HepG2 (cell line): ENCODE measurements at regions not wholly inside any gene's neighbourhood (a gene's known extent, or its start where the extent isn't known, plus 50 kb on each side); places are given as distances from the start of the nearest gene placed in this dataset.

Experiments used
- ATAC-seq: fragments of 200-7000 bp; cut with Tn5 transposase; 3 replicates; pipeline ENCODE4 v1.9.1; 2020; ENCODE audit warnings: mild to moderate bottlenecking, moderate library complexity
- BruUV-seq: library from RNA; stranded (reverse); fragments of 400-500 nt; replicated peaks from 2 replicates; lab custom pipeline; 2021; lab: Mats Ljungman, UMichigan
- CTCF ChIA-PET: fragments of 300-600 bp; formaldehyde crosslinking; extraction: SDS; loops from one replicate; lab custom pipeline; 2021; ENCODE audit warnings: low total read pairs, inconsistent platforms, low intra/inter-chr PET ratio; lab: Yijun Ruan, JAX
- POLR2A ChIA-PET: fragments of 350-600 bp; sonication (Branson Sonifier 250); formaldehyde crosslinking; loops from one replicate; lab custom pipeline; 2020; ENCODE audit warnings: antibody characterized with exemption, inconsistent platforms; lab: Yijun Ruan, JAX
- DNase-seq: peaks from one replicate; pipeline ENCODE4 v3.0.0-alpha.2; 2015; ENCODE audit warnings: low spot score
- FAIRE-seq: peaks from 3 replicates; lab custom pipeline; 2011; peaks lifted over from hg19 to GRCh38; lab: Jason Lieb, UNC
- H2AFZ ChIP-seq: one replicate; pipeline ENCODE4 v1.6.1; 2011; ENCODE audit warnings: low read length, inconsistent platforms
- H3K27ac ChIP-seq: fragments of 300-600 bp; 3 replicates; pipeline ENCODE4 v1.8.0; 2011; ENCODE audit warnings: mixed run types, mild to moderate bottlenecking, mixed read lengths, low read length, inconsistent platforms; ENCODE audit not compliant: insufficient read depth; ENCODE audit errors: extremely low read length
- H3K27me3 ChIP-seq, 2 experiments: fragments of 200-600 bp in 1 of 2; 2 replicates in 1 of 2; 3 replicates in 1 of 2; pipeline versions ENCODE4 v1.6.0 to v1.8.0; 2011; ENCODE audit warnings: low read length in 2 of 2, mild to moderate bottlenecking in 2 of 2, moderate library complexity in 2 of 2, inconsistent platforms in 1 of 2; ENCODE audit not compliant: insufficient read depth in 2 of 2, control insufficient read depth in 1 of 2
- H3K36me3 ChIP-seq, 2 experiments: fragments of 200-600 bp in 1 of 2; replicated peaks in 1 of 2; 2 replicates in 1 of 2; 3 replicates in 1 of 2; pipeline versions ENCODE4 v1.5.1 to v1.8.0; 2011; ENCODE audit warnings: low read length in 2 of 2, inconsistent platforms in 1 of 2; ENCODE audit not compliant: insufficient read depth in 2 of 2, control insufficient read depth in 1 of 2
- H3K4me1 ChIP-seq: 2 replicates; pipeline ENCODE4 v1.5.1; 2012; ENCODE audit warnings: low read length, inconsistent platforms; ENCODE audit not compliant: insufficient read depth
- H3K4me2 ChIP-seq: 2 replicates; pipeline ENCODE4 v1.6.0; 2011; ENCODE audit warnings: low read depth, low read length, inconsistent platforms
- H3K4me3 ChIP-seq, 3 experiments: fragments of 200-600 bp in 1 of 3; sonication (generic), shearing (Covaris generic) in 1 of 3; replicated peaks in 1 of 3; 2 replicates each; pipeline ENCODE4 v1.5.1; 2011 to 2016; ENCODE audit warnings: low read length in 3 of 3, inconsistent platforms in 2 of 3, low read depth in 2 of 3, mild to moderate bottlenecking in 2 of 3, control low read depth in 1 of 3, mixed read lengths in 1 of 3; ENCODE audit not compliant: insufficient read depth in 1 of 3
- H3K79me2 ChIP-seq: one replicate; pipeline ENCODE4 v1.6.1; 2011; ENCODE audit warnings: low read length, inconsistent platforms; ENCODE audit not compliant: insufficient read depth
- H3K9ac ChIP-seq: 2 replicates; pipeline ENCODE4 v1.6.0; 2011; ENCODE audit warnings: mild to moderate bottlenecking, low read depth, low read length, inconsistent platforms; ENCODE audit not compliant: insufficient read depth
- H3K9me3 ChIP-seq: 2 replicates; pipeline ENCODE4 v1.5.1; 2012; ENCODE audit warnings: mild to moderate bottlenecking, low read length
- H4K20me1 ChIP-seq: 2 replicates; pipeline ENCODE4 v1.6.0; 2011; ENCODE audit warnings: inconsistent platforms, mild to moderate bottlenecking, low read length, moderate library complexity; ENCODE audit not compliant: insufficient read depth
- FLYWCH1 ChIP-seq: sonication (generic); formaldehyde crosslinking; IDR thresholded peaks from 2 replicates; pipeline ENCODE4 v1.8.1; 2023; ENCODE audit warnings: mild to moderate bottlenecking, missing genetic modification reagents
- GATAD1 ChIP-seq: IDR thresholded peaks from 2 replicates; pipeline ENCODE4 v1.6.1; 2016; ENCODE audit warnings: missing genetic modification reagents, missing compliant biosample characterization
- GFI1 ChIP-seq: sonication (generic); formaldehyde crosslinking; IDR thresholded peaks from 2 replicates; pipeline ENCODE4 v1.5.0; 2020; ENCODE audit warnings: missing genetic modification reagents, mild to moderate bottlenecking, borderline replicate concordance
- KLF9 ChIP-seq: IDR thresholded peaks from 2 replicates; pipeline ENCODE4 v1.6.1; 2016; ENCODE audit warnings: low read depth
- MED1 ChIP-seq: sonication (generic); formaldehyde crosslinking; IDR thresholded peaks from 2 replicates; pipeline ENCODE4 v1.4.0; 2020; ENCODE audit warnings: missing genetic modification reagents
- MEIS1 ChIP-seq: sonication (generic); formaldehyde crosslinking; IDR thresholded peaks from 2 replicates; pipeline ENCODE4 v1.9.0; 2021; ENCODE audit warnings: mild to moderate bottlenecking, missing genetic modification reagents, moderate library complexity, borderline replicate concordance
- PHF8 ChIP-seq: sonication (generic); formaldehyde crosslinking; IDR thresholded peaks from 2 replicates; pipeline ENCODE4 v1.5.0; 2020; ENCODE audit warnings: missing genetic modification reagents
- RFX1 ChIP-seq: fragments of 450-650 bp; IDR thresholded peaks from 2 replicates; pipeline ENCODE4 v1.6.1; 2017
- RFXANK ChIP-seq: IDR thresholded peaks from 2 replicates; pipeline ENCODE4 v1.6.1; 2016
- TGIF2 ChIP-seq: IDR thresholded peaks from 2 replicates; pipeline ENCODE4 v1.6.1; 2016; ENCODE audit warnings: control low read depth, missing compliant biosample characterization
- TRAFD1 ChIP-seq: sonication (generic); formaldehyde crosslinking; IDR thresholded peaks from 2 replicates; pipeline ENCODE4 v1.5.1; 2020; ENCODE audit warnings: missing genetic modification reagents, mild to moderate bottlenecking, borderline replicate concordance
- ZFP37 ChIP-seq: sonication (generic); formaldehyde crosslinking; IDR thresholded peaks from 2 replicates; pipeline ENCODE4 v1.4.0; 2020; ENCODE audit warnings: missing genetic modification reagents, borderline replicate concordance
- ZFX ChIP-seq: sonication (generic); formaldehyde crosslinking; IDR thresholded peaks from 2 replicates; pipeline ENCODE4 v1.4.0; 2020; ENCODE audit warnings: mild to moderate bottlenecking, low read depth, missing genetic modification reagents, moderate library complexity
- ZGPAT ChIP-seq: IDR thresholded peaks from 2 replicates; pipeline ENCODE4 v1.6.1; 2016; ENCODE audit warnings: mild to moderate bottlenecking
- ZNF160 ChIP-seq: sonication (generic); formaldehyde crosslinking; IDR thresholded peaks from 2 replicates; pipeline ENCODE4 v1.8.0; 2022; ENCODE audit warnings: mild to moderate bottlenecking, inconsistent platforms, missing genetic modification reagents
- ZNF17 ChIP-seq: sonication (generic); formaldehyde crosslinking; IDR thresholded peaks from 2 replicates; pipeline ENCODE4 v1.5.0; 2020; ENCODE audit warnings: mild to moderate bottlenecking, missing genetic modification reagents
- ZNF253 ChIP-seq: sonication (generic); formaldehyde crosslinking; IDR thresholded peaks from 2 replicates; pipeline ENCODE4 v1.8.0; 2022; ENCODE audit warnings: mild to moderate bottlenecking, missing genetic modification reagents, borderline replicate concordance
- ZNF34 ChIP-seq: sonication (generic); formaldehyde crosslinking; IDR thresholded peaks from 2 replicates; pipeline ENCODE4 v1.4.0; 2020; ENCODE audit warnings: mild to moderate bottlenecking, missing genetic modification reagents, borderline replicate concordance
- ZNF878 ChIP-seq: sonication (generic); formaldehyde crosslinking; IDR thresholded peaks from 2 replicates; pipeline ENCODE4 v1.8.1; 2023; ENCODE audit warnings: mild to moderate bottlenecking, missing genetic modification reagents, moderate library complexity
- ZSCAN20 ChIP-seq: sonication (generic); formaldehyde crosslinking; IDR thresholded peaks from 2 replicates; pipeline ENCODE4 v1.4.0; 2020; ENCODE audit warnings: missing genetic modification reagents, mild to moderate bottlenecking, borderline replicate concordance
- WGBS: methylation state at CpG from one replicate; pipeline ENCODE4 v1.1.6; 2017; ENCODE audit warnings: low lambda C conversion rate; 5-methylcytosine and 5-hydroxymethylcytosine counted together
- in situ Hi-C: cut with HindIII; loops from 2 replicates; pipeline ENCODE4 v1.10.0; 2017; ENCODE audit warnings: low pct_unique_long_range_greater_than_20kb; ENCODE audit not compliant: extremely low pct_ligation_motif_present
- intact Hi-C: fragments of 100-400 bp; cut with micrococcal nuclease; formaldehyde crosslinking; loops from one replicate; pipeline ENCODE4 v1.10.0; 2022; ENCODE audit not compliant: unreplicated experiment

- DNase-seq (no peak), FAIRE-seq (no peak), ATAC-seq (no peak)
- POLR2A ChIA-PET: no interaction called here
- Histone ChIP-seq H3K9ac (no peak overlapping the region), H3K27ac (no peak overlapping the region), H3K4me2 (no peak overlapping the region), H3K36me3 (no peaks in the 10 kb centered on the region), H3K4me3 (no peak overlapping the region), H3K9me3 (peaks cover 13% of the 10 kb centered on the region), H3K4me1 (no peaks in the 10 kb centered on the region), H4K20me1 (no peaks in the 10 kb centered on the region), H3K27me3 (no peaks in the 10 kb centered on the region), H3K79me2 (no peaks in the 10 kb centered on the region), H2AFZ (no peak overlapping the region)
- 40% methylated on average over 8 of the region's 8 CpGs for WGBS
- TF ChIP-seq TGIF2 (no peak), FLYWCH1 (CRISPR knock-in tag) (no peak), ZNF17 (CRISPR knock-in tag) (no peak), PHF8 (no peak), MEIS1 (CRISPR knock-in tag) (no peak), RFXANK (CRISPR knock-in tag) (no peak), ZNF253 (CRISPR knock-in tag) (no peak), TRAFD1 (CRISPR knock-in tag) (no peak), RFX1 (no peak), MED1 (CRISPR knock-in tag) (no peak), ZGPAT (no peak), ZSCAN20 (no peak), ZNF160 (CRISPR knock-in tag) (no peak), GFI1 (CRISPR knock-in tag) (no peak), GATAD1 (no peak), ZFX (CRISPR knock-in tag) (no peak), ZFP37 (CRISPR knock-in tag) (no peak), KLF9 (CRISPR knock-in tag) (no peak), ZNF878 (CRISPR knock-in tag) (no peak), ZNF34 (CRISPR knock-in tag) (no peak)
- no TSS peak for BruUV-seq
- intact Hi-C loops: no loop called here
- CTCF ChIA-PET: no interaction called here
- in situ Hi-C loops: no loop called here
Observed at GRCh38 chr18:25590456-25590855, 238.5 kb upstream of the ZNF521 start.
